MM.1S (cell line): ENCODE measurements at regions not wholly inside any gene's neighbourhood (a gene's known extent, or its start where the extent isn't known, plus 50 kb on each side); places are given as distances from the start of the nearest gene placed in this dataset.

Source experiments
- EZH2phosphoT487 ChIP-seq: fragments of 300-600 bp; sonication (generic); IDR thresholded peaks from 2 replicates; pipeline ENCODE4 v1.6.1; 2018; ENCODE audit warnings: antibody characterized with exemption, low read length
- TF ChIP-seq, protein P1 (sequence below): fragments of 300-600 bp; sonication (generic); IDR thresholded peaks from 2 replicates; pipeline ENCODE4 v1.5.1; 2016; ENCODE audit warnings: antibody characterized with exemption, low read length, mixed read lengths

DNA sequence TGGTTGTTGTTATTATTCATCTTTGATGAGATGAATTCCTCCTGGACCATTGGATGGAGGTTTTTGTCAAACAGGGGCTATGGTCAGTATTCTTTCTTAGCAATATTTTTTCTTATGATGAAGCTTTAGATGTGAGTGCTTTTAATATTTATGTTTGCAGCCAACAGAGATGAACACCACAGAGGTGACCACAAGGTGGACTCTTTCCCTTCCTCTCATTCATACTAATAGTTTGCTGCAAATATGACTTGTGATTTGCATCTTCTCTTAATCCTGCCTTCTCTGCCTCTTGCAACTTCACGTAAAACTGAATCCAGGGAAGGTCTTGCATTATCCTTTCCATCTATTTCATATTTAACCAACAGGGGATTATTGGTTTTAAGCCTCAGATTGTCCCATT, 473.1 kb upstream of the UBE2E2 start:
- TF ChIP-seq, protein P1, sequence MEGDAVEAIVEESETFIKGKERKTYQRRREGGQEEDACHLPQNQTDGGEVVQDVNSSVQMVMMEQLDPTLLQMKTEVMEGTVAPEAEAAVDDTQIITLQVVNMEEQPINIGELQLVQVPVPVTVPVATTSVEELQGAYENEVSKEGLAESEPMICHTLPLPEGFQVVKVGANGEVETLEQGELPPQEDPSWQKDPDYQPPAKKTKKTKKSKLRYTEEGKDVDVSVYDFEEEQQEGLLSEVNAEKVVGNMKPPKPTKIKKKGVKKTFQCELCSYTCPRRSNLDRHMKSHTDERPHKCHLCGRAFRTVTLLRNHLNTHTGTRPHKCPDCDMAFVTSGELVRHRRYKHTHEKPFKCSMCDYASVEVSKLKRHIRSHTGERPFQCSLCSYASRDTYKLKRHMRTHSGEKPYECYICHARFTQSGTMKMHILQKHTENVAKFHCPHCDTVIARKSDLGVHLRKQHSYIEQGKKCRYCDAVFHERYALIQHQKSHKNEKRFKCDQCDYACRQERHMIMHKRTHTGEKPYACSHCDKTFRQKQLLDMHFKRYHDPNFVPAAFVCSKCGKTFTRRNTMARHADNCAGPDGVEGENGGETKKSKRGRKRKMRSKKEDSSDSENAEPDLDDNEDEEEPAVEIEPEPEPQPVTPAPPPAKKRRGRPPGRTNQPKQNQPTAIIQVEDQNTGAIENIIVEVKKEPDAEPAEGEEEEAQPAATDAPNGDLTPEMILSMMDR: peak; percentile 42
- TF ChIP-seq EZH2phosphoT487: no peak
